GM12865 (cell line): ENCODE measurements at regions not wholly inside any gene's neighbourhood (a gene's known extent, or its start where the extent isn't known, plus 50 kb on each side); places are given as distances from the start of the nearest gene placed in this dataset.

ENCODE experiments used
- DNase-seq: peaks from one replicate; pipeline ENCODE4 v3.0.0; 2010; ENCODE audit warnings: low read depth
- H3K4me3 ChIP-seq: 2 replicates; pipeline ENCODE4 v1.5.1; 2011; ENCODE audit warnings: mild to moderate bottlenecking, low read depth, low read length, control low read depth
- CTCF ChIP-seq: IDR thresholded peaks from 2 replicates; pipeline ENCODE4 v1.5.1; 2011; ENCODE audit warnings: low read length, control low read depth, low read depth, inconsistent platforms; ENCODE audit not compliant: insufficient read depth; ENCODE audit errors: missing control alignments

- no peak for TF ChIP-seq CTCF
- DNase-seq: no peak
These were observed 124.5 kb upstream of the CSF3R start for GRCh38 chr1:36607263-36607651.

GRCh38 chr1:36606641-36607262 lies 124.0 kb upstream of the CSF3R start:
- no peak for TF ChIP-seq CTCF
- no peak overlapping the region for H3K4me3 ChIP-seq
- no peak for DNase-seq

More at GRCh38 chr1:36607263-36607651, 124.5 kb upstream of the CSF3R start:
- no peak overlapping the region for H3K4me3 ChIP-seq

GRCh38 chr1:36605942-36606640 lies 123.4 kb upstream of the CSF3R start:
- H3K4me3 ChIP-seq: no peak overlapping the region
- no peak for DNase-seq
- no peak for TF ChIP-seq CTCF

GRCh38 chr1:36603461-36603860 lies 120.7 kb upstream of the CSF3R start:
- H3K4me3 ChIP-seq: no peak overlapping the region
- DNase-seq: no peak
- TF ChIP-seq CTCF: no peak

- no peak for TF ChIP-seq CTCF
- DNase-seq: no peak
- no peak overlapping the region for H3K4me3 ChIP-seq
These were observed 119.5 kb upstream of the CSF3R start for GRCh38 chr1:36602184-36602583.

GRCh38 chr1:36599828-36600227 lies 117.1 kb upstream of the CSF3R start:
- no peak for DNase-seq
- no peak for TF ChIP-seq CTCF
- no peak overlapping the region for H3K4me3 ChIP-seq

- no peak for TF ChIP-seq CTCF
- DNase-seq: no peak
- no peak overlapping the region for H3K4me3 ChIP-seq
These were observed 114.8 kb upstream of the CSF3R start for GRCh38 chr1:36597514-36597913.
